ENCODE measurements at regions not wholly inside any gene's neighbourhood (a gene's known extent, or its start where the extent isn't known, plus 50 kb on each side); places are given as distances from the start of the nearest gene placed in this dataset.

DNA sequence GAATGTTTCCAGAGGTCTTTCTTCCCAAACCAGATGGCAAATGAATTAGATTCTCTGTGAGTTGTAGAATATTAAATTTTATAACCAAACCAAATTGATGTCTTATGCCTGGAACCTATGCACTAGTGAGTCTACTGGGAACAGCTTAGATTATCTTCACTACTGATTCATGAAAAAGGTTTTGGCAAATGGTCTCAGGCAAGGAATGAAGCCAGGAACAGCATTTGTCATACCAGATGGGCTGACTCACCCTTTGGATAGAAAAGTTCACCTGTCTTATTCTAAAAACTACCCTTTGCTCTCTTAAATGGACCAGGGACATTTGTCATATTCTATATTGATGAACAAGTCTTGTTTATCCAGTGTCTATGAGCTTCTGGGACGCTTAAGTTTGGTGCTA is 135.4 kb upstream of the ECI2 start:
- TF ChIP-seq EP300 (IDR thresholded peaks at IDR 0.05): no peak
- TF ChIP-seq, protein P1, sequence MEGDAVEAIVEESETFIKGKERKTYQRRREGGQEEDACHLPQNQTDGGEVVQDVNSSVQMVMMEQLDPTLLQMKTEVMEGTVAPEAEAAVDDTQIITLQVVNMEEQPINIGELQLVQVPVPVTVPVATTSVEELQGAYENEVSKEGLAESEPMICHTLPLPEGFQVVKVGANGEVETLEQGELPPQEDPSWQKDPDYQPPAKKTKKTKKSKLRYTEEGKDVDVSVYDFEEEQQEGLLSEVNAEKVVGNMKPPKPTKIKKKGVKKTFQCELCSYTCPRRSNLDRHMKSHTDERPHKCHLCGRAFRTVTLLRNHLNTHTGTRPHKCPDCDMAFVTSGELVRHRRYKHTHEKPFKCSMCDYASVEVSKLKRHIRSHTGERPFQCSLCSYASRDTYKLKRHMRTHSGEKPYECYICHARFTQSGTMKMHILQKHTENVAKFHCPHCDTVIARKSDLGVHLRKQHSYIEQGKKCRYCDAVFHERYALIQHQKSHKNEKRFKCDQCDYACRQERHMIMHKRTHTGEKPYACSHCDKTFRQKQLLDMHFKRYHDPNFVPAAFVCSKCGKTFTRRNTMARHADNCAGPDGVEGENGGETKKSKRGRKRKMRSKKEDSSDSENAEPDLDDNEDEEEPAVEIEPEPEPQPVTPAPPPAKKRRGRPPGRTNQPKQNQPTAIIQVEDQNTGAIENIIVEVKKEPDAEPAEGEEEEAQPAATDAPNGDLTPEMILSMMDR (IDR thresholded peaks at IDR 0.05): no peak
- TF ChIP-seq POLR2A (IDR thresholded peaks at IDR 0.05): no peak
